NCI-H2196 treated with DMSO at 0.1 percent for 48 hours (cell line): ENCODE measurements at regions not wholly inside any gene's neighbourhood (a gene's known extent, or its start where the extent isn't known, plus 50 kb on each side); places are given as distances from the start of the nearest gene placed in this dataset.

Source experiments
- DNase-seq: peaks from one replicate; lab custom pipeline; 2025; ENCODE audit not compliant: unreplicated experiment; lab: John Stamatoyannopoulos, UW

DNA sequence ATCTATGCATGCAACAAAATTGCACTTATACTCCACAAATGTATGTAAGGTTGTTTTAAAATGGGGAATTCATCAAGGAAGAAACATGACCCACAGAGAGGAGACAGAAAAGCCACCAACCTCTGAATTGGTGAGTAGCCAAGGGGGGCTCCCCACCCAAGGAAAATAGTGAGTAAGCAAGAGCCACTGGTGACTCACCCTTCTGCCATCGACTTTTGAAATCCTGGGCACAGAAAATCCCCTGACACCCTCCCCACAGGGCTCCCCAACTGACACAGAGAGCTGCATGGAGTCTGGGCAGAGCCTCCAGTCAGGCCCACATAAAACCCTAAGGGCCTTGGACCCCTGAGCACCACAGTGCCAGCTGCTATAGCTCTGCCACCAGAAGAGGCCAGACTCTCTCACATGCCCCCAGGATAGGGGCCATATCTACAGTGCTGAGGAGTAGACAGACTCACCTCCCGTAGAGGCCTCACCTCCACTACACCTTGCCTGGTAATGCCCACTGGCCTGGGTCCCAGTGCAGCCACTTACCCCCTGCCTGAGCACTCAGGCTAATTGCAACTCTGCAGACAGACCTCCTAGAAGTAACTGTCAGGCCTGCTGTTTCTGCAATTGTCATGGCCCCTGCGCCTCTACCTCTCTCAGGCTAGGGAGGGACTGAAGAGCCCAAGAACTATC is 244.7 kb upstream of the WSB1 start:
- DNase-seq = no peak

DNA sequence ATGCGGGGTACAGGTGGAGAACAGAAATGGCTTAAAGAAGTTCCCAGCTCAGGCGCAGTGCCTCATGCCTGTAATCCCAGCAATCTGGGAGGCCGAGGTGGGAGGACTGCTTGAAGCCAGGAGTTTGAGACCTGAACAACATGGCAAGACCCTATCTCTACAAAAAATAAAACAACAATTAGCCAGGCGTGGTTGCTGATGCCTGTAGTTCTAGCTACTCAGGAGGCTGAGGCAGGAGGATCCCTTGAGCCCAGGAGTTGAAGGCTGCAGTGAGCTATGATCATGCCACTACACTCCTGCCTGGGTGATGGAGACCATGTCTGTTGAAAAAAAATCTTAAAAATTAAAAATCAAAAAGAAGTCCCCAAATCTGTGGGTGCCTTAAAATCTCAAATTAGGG is 228.3 kb upstream of the WSB1 start:
- no peak for DNase-seq

DNA sequence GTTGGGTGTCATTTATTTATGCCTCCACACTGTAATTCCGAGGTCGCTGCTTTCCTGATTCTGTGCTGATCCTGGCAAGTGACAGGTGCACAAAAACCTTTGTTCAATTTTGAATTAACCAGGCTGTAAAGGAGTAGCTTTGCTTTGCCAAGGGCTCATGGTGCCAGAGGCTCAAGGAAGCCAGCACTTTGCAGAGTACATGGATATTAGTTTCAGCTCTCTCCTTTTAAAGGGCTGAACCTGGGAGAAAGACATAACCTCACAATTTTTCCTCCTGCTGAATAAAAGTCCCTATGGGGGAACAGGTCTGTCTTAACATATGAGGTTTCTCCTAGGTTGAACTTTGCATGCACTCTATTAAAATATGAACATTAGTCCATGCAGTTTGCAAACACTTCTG is 227.6 kb upstream of the WSB1 start:
- no peak for DNase-seq

DNA sequence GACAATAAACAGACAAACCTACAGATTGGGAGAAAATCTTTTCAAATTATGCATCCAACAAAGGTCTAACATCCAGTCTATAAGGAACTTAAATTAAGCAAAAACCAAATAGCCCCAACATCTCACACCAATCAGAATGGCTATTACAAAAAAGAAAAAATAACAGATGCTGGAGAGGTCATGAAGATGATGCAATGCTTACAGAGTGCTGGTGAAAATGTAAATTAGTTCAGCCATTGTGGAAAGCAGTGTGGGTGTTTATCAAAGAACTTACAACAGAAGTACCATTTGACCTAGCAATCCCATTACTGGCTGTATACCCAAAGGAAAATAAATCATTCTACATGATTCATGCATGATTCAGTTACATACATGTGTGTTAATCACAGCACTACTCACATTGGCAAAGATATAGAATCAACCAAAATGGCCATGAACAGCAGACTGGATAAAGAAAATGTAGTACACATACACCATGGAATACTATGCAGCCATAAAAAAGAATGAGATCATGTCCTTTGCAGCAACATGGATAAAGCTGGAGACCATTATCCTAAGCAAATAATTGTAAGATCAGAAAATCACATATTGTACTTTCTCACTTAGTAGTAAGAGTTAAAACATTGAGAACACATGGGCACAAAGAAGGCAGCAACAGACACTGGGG is 223.9 kb upstream of the WSB1 start:
- DNase-seq = no peak

DNA sequence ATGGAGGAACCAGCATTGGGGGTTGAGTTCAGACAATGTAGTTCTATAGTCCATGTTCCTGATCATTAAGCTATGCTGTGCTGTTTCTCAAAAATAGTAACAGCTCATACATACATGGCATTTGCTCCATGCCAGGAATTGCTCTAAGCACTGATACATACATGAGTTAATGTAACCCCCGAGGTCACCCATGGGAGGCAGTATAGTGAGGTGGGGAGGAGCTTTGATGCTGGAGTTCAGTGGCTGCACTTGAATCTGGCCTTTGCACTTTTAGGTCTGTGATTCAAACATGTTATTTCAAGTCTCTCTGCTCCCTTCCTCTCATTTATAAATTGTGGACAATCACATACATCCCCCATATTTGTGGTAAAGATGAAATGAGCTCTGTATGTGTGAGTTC is 223.1 kb upstream of the WSB1 start:
- DNase-seq = no peak

DNA sequence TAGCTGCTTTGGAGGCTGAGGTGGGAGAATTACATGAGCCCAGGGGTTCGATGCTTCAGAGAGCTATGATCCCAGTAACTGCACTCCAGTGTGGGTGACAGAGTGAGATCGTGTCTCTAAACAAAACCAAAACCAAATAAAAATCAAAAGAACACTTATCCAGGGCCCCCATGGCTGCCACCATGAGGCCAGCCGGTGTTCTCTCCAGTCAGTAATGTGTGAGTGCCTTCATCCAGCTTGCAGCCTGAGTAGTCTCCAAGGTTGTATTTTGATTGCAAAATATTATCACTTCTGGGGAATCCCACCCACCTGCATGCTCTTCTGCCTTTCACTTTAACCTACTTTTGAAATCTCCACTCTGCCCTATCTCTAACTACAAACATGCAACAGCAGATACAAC is 221.0 kb upstream of the WSB1 start:
- DNase-seq = no peak

DNA sequence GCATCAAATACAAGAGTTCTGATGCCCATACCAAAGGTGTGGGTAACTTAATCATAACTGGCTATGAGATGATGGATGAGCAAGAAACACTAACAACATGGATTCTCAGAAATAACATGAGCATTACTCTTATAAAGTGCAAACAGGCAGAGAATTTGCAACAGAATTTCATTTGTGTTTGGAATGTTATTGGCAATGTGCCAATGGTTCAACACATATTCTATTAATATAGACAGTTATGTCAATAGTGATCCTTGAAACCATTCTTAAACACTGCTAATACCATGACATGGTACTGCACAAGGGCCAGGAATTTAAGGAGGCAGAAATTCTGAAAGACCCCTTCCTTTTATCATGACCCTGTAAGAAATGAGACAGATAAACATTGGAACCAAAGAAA is 217.1 kb upstream of the WSB1 start:
- no peak for DNase-seq

DNA sequence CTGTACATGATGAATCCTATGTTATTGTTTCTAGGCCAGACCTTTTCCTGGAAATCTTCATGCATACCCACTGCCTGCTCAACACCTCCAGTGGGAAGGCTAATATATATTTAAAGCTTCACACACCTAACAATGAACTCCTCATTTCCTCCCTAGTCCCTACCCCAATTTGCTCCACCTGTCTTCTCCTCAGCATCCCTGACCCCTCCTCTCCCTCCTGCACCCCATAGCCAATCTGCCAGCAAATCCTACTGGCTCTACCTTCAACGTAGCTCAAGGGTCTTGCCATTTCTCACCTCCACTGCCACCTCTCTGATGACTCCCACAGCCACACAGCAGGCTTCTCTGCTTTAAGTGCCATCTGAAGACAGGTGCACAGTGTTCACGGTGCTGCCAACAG is 215.6 kb upstream of the WSB1 start:
- no peak for DNase-seq

DNA sequence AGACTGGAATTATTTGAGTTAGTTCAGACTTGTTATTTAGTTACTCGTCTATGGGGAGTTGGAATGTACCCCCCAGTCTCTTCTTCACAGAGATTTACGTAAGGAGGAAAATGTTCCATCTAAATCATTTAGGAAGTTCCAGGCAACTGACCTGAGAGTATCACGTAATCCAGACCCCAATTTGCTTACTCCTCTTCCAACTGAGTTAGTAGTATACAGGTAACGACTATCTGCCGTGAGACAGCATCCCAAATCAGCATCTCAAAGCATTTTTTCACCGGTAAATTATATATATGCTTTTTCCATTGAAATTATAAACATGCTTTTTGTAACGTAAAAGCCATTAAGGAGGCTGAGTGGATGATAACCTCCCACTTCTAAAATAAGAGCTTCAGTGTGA is 214.3 kb upstream of the WSB1 start:
- no peak for DNase-seq

DNA sequence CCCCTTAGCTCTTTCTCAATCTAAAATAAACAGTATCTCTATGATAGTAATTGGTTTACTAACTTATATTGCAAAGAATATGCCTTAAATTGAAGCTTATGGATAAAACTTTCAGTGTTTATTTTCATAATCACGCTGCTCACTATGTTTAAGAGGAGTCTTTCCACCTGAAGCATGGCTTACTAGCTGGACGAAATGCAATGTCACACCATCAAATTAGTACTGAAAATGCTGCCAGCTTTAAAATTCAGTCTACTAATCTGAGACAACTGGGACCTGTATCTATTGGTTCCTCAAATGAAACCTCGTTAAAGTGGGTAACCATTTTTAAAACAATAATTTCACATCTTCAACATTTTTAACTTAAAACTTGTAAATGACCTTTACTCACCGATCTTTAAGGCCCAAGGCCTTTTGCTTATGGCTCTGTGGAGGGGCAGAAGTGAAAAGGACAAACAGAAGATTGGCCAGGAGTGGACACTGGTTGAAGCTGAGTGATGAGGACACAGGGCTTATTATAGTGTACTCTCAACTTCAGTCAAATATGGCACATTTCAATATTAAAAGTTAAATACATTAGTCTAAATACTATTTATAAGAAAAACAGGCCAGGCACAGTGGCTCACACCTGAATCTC is 212.8 kb upstream of the WSB1 start:
- DNase-seq = no peak

DNA sequence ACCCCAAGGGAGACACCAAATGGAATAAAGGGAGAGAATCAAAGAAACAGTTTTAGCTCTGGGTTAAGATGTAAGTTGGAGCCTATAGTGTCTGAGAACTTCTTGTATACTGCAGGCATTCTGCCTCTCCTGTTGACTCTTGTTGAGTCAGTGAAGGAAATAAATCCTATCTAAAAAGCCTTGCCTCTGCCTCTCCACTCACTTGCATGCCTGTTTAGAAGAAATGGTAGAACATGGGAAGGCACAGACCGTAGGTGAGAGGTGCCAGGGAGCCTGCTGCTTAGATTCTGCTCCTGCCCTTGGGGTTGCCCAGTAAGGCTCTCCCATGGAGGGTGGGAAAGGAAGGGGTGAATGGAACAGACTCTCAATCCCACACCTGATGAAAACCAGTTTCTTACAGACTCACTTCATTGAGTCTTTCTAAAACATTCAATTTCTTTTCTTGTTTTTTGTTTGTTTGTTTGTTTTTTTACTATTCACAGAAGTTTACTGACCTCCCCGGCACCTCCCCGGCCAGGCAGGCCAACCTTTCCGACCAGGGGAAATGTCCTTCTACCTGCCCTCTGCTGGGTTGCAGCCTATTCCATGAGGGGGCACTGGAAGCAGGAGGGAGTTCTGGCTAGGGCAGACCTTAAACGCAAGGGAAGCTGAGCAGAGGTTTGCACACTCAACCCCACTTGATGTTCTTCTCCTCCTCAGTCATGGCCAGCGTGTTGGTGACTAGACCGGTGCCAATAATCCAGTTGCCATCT is 211.7 kb upstream of the WSB1 start:
- DNase-seq = no peak

DNA sequence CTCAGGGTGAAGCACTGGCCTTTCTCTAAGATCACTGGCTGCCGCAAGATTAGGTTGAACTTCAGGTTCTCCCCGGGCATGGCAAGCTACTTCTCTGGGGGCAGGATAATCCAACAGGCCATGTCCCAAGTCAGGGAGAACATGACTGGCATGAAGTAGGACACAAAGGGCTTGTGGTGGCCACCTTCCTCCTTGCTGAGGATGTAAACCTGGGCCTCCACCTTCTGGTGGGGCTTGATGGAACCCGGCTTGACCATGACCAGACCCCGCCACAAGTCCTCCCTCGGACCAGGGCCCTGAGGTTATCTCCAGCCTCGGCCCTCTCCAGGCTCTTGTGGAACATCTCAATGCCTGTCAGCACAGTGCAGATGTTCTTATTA is 211.1 kb upstream of the WSB1 start:
- no peak for DNase-seq

DNA sequence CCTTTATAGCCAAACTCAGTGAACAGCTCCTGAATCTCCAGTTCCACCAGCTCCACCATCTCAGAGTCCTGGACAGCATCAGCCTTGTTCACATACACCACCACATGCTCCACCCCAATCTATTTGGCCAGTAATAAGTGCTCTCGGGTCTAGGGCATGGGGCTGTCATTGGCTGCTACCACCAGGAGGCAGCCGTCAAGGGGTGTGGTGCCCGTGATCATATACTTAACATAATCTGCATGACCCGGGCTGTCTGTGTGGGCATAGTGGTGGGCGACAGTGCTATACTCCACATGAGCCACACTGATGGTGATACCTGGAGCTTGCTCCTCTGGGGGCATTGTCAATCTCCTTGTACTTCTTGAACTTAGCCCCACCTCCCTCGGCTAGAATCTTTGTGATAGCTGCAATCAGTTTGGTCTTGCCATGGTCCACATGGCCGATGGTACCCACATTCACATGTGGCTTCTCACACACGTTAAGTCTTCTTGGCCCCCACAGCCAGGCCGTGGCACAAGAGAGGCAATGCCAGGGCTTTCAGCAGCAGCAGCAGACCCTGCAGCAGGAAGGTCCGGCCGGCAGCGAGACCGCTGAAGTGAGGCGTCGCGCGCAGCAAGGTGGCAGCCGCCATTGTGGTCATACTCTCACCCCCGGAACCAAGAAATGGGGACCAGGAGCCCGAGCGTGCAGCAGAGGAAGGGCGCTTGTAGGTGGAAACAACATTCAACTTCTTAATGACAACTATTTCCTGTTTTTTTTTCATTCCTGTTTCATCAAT is 210.3 kb upstream of the WSB1 start:
- no peak for DNase-seq

DNA sequence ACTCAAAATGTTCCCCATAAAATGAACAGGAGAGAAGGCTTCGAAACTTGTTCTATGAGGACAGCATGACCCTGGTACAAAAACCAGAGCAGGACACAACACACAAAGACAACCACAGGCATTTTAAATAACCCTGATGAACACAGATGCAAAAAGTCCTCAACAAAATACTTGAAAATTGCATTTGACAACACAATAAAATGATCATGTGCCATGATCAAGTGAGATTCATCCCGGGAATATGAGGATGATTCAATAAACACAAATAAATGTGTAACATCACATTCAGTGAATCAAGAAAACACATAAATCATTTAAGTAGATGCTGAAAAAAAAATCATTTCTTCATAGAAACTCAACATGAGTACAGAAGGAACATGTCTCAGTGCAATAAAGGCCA is 208.4 kb upstream of the WSB1 start:
- no peak for DNase-seq

DNA sequence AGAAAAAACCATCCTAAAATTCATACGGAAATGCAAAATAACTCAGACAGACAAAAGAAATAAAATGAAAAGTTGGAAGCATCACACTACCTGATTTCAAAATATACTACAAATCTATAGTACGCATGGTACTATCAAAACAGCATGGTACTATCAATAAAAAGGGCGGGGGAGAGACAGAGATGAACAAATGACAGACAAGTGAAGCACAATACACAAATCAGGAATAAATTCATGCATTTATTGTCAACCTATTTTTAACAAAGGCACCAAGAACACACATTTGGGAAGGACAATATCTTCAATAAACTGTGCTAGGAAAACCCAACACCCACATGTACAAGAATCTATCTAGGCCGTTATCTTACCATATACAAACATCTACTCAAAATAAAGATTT is 207.4 kb upstream of the WSB1 start:
- no peak for DNase-seq

DNA sequence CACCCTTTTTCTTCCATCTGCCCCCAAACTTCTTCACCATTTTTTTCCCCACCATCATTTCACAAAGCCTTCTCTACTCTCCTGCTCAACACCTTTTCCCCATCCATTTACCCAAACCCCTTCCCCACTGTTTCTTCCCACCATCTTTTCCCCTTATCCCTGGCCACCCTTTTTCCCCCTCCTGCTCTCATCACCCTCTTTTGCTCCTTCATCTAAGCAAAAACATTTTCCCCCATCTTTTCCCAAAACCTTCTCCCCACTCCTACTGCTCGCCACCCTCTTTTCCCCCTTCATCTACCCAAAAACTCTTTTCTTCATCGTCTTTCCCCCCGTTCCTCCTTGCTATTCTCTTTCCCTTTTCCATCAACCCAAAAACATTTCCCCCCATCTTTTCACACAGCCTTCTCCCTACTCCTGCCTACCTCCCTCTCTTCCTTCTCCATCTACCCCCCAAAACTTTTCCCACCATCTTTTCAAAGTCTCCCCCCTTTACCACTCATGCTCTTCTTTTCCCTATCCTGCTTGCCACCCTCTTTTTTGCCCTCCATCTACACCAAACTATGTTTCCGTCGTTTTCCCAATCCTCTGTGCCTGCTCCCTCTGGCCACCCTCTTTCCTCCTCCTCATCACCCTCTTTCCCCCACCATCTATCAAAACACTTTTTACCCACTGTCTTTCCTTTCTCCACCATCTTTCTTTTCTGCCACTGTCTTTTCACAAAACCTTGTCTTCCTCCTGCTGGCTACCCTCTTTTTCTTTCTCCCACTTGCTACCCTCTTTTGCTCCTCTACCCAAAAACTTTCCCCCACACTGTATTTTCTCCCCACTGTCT is 205.8 kb upstream of the WSB1 start:
- no peak for DNase-seq

DNA sequence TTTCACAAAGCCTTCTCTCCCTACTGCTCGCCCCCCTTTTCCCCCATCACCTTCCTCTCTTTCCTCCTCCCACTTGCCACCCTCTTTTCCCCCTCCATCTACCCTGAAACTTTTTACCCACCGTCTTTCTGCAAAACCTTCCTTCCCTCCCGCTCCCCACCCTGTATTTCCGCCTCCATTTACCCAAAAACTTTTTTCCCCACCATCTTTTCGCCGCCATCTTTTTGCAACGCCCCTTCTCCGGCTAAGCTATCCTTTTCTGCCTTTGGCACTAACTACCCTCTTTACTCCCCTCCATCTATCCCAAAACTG is 205.2 kb upstream of the WSB1 start:
- no peak for DNase-seq

DNA sequence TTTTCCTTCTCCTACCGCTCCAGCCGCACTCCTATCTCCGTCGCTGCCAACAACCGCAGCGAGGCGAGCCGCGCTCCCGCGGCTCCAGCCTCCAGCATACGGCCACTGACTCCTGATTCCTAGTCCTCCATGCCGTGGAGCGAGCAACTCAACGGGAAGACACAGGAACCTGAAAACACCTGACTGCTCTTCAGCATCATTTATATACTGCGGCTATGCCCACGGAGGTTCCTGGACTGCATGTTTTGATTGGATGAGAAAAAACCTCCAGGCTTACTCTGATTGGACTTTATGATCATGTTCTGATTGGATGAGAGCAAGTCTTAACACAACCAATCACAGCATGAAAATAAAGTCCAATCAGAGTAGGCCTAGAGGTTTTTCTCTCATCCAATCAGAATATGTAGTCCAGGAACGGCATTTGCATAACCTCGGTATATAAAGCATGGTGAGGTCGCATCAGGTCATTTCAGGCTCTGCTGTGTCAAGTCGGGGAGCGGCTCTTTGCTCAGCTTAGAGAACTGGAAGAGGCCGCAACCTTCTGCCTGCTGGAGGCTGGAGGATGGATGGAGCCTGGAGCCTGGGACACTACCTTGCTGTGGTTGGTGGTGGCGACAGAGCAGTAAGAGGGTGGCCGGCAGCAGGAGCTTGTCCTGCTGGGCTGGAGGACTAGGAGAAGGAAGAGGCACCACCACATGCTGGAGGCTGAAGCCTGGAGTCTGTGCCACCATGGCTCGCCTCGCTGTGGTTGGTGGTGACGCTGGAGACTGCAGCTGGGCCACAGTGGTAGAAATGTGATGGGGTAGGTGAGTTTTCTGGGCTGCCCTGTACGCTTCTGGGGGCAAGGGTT is 204.6 kb upstream of the WSB1 start:
- DNase-seq = peak; percentile 34

DNA sequence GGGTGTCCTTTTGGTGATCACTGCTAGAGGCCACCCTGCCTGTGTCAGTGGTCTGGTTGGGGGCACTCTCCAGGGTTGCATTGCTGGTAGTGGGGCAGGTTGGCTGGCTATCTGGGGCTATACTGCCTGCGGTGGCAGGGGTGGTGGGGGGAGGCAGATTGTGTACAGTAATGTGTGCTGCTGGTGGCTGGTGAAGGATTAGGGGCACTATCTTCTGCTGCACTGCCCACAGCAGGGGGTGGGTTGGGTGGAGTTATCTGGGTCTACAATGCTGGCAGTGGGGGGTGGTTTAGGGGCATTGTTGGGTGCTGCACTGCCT is 204.0 kb upstream of the WSB1 start:
- DNase-seq = no peak
